Tibial nerve (tissue), 4 donors: ENCODE measurements at regions not wholly inside any gene's neighbourhood (a gene's known extent, or its start where the extent isn't known, plus 50 kb on each side); places are given as distances from the start of the nearest gene placed in this dataset.

ENCODE experiments used
- DNase-seq, 2 donors: peaks; one replicate each; pipeline ENCODE4 v3.0.0-alpha.2; 2019; ENCODE audit warnings: low spot score in 2 of 2
- H3K27ac ChIP-seq, 4 donors: fragments of 200-600 bp; sonication (generic) in 3 of 4; one replicate each; pipeline ENCODE4 v1.5.1; 2017 to 2019; ENCODE audit warnings: mild to moderate bottlenecking in 1 of 4
- H3K27me3 ChIP-seq, 2 donors: fragments of 200-600 bp; sonication (generic) in 1 of 2; one replicate each; pipeline versions ENCODE4 v1.5.1 to v1.6.0; 2017 to 2019
- H3K36me3 ChIP-seq, 3 donors: fragments of 200-600 bp; sonication (generic); one replicate each; pipeline ENCODE4 v1.5.1; 2018 to 2019
- H3K4me1 ChIP-seq, 4 donors: fragments of 200-600 bp; sonication (generic) in 3 of 4; one replicate each; pipeline ENCODE4 v1.5.1; 2017 to 2019
- H3K4me3 ChIP-seq, 4 donors: fragments of 200-600 bp; sonication (generic) in 3 of 4; one replicate each; pipeline ENCODE4 v1.5.1; 2017 to 2019; ENCODE audit warnings: mild to moderate bottlenecking in 1 of 4, moderate library complexity in 1 of 4
- H3K9me3 ChIP-seq, 4 donors: fragments of 200-600 bp; sonication (generic) in 3 of 4; one replicate each; pipeline ENCODE4 v1.5.1; 2017 to 2019
- EP300 ChIP-seq, 2 donors: sonication (generic); formaldehyde crosslinking; IDR thresholded peaks; one replicate each; pipeline ENCODE4 v1.6.1; 2017; ENCODE audit warnings: antibody characterized with exemption in 2 of 2, mild to moderate bottlenecking in 1 of 2
- POLR2A ChIP-seq, 2 donors: fragments of 450-650 bp; IDR thresholded peaks; one replicate each; pipeline ENCODE4 v1.6.1; 2017; ENCODE audit warnings: antibody characterized with exemption in 2 of 2, mild to moderate bottlenecking in 2 of 2, moderate library complexity in 2 of 2
- WGBS, 2 donors: methylation state at CpG; one replicate each; pipeline ENCODE4 v1.1.5; 2018; 5-methylcytosine and 5-hydroxymethylcytosine counted together
- TF ChIP-seq, protein P1 (sequence below), 5 experiments: fragments of 200-600 bp in 3 of 5; fragments of 450-650 bp in 2 of 5; sonication (generic) in 3 of 5; IDR thresholded peaks; one replicate each; pipeline ENCODE4 v1.5.1; 2016 to 2019; ENCODE audit warnings: antibody characterized with exemption in 5 of 5, mild to moderate bottlenecking in 3 of 5, moderate library complexity in 2 of 5

DNA sequence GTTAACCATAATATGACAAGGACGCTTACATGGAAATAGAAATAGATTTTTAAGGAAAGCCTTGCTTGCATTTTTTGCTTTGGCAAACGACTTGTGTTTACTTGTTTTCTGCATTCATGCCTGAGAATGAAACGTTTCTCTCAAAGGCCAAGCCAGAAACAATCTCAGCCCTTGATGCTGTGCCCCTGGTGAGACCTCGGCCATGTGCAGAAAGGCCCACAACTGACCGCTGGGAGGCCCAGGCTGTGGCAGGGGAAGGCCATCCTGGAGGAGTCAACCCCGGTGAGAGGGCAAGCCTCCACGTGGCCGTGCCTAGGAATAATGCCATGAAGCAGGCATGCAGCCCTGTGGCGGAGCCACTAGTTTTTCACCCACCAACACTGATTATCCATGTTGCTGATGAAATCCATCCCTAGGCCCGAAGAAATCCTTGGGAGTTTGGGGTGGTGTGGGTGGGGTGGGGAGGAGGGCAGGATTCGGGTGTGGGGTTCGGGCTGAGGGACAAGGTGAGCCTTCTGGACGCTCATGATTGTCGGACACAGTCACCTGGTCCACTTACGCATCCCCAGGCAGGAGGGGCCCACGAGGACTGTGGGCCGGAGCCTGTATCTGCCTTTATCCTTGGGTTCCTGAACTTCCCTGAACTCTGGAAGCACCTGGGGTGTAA, 107.6 kb upstream of the APCDD1 start:
- H3K9me3 ChIP-seq, result no peaks in the 10 kb centered on the region
- peaks cover 0 to 75% (median 6%) of the 10 kb centered on the region in 4 donors for H3K4me1 ChIP-seq
- DNase-seq, result no peak
- no peaks in the 10 kb centered on the region for H3K27me3 ChIP-seq
- peak overlapping the region; percentile 65 to 86 (median 76) for H3K27ac ChIP-seq
- no peak overlapping the region for H3K4me3 ChIP-seq
- 63 to 76% methylated on average over 15 to 17 of the region's 17 CpGs for WGBS, 2 donors
- TF ChIP-seq, protein P1, sequence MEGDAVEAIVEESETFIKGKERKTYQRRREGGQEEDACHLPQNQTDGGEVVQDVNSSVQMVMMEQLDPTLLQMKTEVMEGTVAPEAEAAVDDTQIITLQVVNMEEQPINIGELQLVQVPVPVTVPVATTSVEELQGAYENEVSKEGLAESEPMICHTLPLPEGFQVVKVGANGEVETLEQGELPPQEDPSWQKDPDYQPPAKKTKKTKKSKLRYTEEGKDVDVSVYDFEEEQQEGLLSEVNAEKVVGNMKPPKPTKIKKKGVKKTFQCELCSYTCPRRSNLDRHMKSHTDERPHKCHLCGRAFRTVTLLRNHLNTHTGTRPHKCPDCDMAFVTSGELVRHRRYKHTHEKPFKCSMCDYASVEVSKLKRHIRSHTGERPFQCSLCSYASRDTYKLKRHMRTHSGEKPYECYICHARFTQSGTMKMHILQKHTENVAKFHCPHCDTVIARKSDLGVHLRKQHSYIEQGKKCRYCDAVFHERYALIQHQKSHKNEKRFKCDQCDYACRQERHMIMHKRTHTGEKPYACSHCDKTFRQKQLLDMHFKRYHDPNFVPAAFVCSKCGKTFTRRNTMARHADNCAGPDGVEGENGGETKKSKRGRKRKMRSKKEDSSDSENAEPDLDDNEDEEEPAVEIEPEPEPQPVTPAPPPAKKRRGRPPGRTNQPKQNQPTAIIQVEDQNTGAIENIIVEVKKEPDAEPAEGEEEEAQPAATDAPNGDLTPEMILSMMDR (IDR thresholded peaks at IDR 0.05), result peak in 4 of 5 experiments; percentile 13 to 49 (median 32)
- TF ChIP-seq POLR2A (IDR thresholded peaks at IDR 0.05), result no peak
- TF ChIP-seq EP300 (IDR thresholded peaks at IDR 0.05), result peak; percentile 43 to 90
- H3K36me3 ChIP-seq, result no peaks in the 10 kb centered on the region

DNA sequence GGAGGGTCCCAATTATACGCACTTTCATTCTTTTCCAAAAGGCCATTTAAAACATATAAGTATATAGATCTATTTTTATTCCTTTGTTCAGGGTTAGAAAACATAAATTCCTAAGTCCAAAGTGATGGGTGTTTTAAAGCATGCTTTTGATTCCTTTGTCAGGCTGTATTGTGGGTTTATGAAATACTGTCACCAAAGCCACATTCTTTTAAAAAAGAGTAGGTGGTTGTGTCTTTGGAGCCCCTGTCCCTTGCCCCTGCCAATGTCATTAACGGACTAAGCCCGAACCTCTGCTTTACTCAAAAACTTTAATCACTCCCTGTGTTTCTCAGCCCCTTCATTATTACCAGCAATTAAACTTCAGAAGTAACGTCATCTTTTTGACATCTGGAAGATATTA, 104.9 kb upstream of the APCDD1 start:
- H3K4me1 ChIP-seq, result peaks cover 0 to 87% (median 27%) of the 10 kb centered on the region in 4 donors
- 47 to 54% methylated on average over 4 of the region's 4 CpGs for WGBS, 2 donors
- H3K9me3 ChIP-seq, result no peaks in the 10 kb centered on the region
- TF ChIP-seq EP300 (IDR thresholded peaks at IDR 0.05), result no peak
- TF ChIP-seq, protein P1 (IDR thresholded peaks at IDR 0.05), result no peak
- TF ChIP-seq POLR2A (IDR thresholded peaks at IDR 0.05), result no peak
- no peaks in the 10 kb centered on the region for H3K27me3 ChIP-seq
- DNase-seq, result no peak
- peak overlapping the region in 3 of 4 donors; percentile 55 to 86 (median 78) for H3K27ac ChIP-seq
- H3K4me3 ChIP-seq, result no peak overlapping the region
- H3K36me3 ChIP-seq, result no peaks in the 10 kb centered on the region

DNA sequence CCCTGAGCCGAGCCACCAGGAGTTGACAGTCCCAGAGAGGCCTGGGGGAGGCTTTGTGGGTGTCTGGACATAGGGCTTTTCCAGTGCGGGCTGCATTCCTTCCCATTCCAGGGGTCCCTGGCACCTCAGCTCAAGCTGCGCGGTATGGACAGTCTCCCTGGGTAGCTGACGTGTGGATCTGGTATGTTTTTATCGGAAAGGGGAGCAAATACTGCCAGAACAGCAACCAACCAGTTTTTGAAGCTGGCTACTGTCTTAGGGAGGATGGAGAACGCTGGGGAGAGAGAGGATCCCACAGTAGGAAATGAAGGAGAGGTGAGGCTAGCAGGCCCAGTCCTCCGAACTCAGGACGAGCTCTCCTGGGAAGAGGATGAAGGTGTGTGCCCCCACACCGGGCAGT, 103.8 kb upstream of the APCDD1 start:
- Histone ChIP-seq H3K4me1 (peaks cover 0 to 87% (median 31%) of the 10 kb centered on the region in 4 donors), H3K4me3 (no peak overlapping the region), H3K9me3 (no peaks in the 10 kb centered on the region), H3K36me3 (no peaks in the 10 kb centered on the region), H3K27me3 (no peaks in the 10 kb centered on the region), H3K27ac (peak overlapping the region; percentile 61 to 86 (median 70))
- DNase-seq, result no peak
- TF ChIP-seq POLR2A (IDR thresholded peaks at IDR 0.05) (no peak), EP300 (IDR thresholded peaks at IDR 0.05) (no peak)
- WGBS, 2 donors, result 88 to 94% methylated on average over 10 of the region's 10 CpGs

DNA sequence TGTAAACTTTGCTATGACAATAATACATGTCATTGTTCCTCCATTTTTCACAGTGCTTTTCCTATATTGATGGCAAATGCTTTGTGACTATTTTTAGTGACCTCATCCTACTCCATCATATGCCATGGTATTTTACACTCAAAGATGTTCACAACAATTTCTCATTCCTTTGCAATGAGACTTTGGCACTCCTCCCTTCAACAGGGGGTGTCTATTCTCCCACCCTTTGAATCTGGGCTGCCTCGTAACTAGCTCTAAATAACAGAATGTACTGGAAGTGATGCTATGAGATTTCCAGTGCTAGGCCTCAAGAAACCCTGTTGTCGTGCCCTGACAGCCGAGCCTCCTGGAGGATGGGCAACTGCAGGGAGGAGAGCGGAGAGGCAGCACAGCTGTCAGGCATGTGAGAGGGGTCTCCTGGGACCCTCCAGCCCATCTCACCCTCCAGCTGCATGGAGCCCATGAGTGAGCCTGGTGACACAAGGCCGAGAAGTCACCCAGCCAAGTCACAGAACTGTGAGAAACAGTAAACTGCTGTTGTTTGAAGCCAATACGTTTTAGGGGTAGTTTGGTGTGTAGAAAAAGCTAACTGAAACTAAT, 103.1 kb upstream of the APCDD1 start:
- Histone ChIP-seq H3K36me3 (no peaks in the 10 kb centered on the region), H3K27me3 (no peaks in the 10 kb centered on the region), H3K4me1 (peaks cover 0 to 82% (median 31%) of the 10 kb centered on the region in 4 donors), H3K27ac (peak overlapping the region; percentile 62 to 86 (median 73)), H3K9me3 (no peaks in the 10 kb centered on the region), H3K4me3 (no peak overlapping the region)
- WGBS, 2 donors, result 64 to 66% methylated on average over 6 of the region's 6 CpGs
- no peak for DNase-seq
- TF ChIP-seq POLR2A (IDR thresholded peaks at IDR 0.05), result peak in 1 of 2 donors; percentile 14
- TF ChIP-seq, protein P1 (IDR thresholded peaks at IDR 0.05), result no peak
- peak; percentile 29 to 87 for TF ChIP-seq EP300 (IDR thresholded peaks at IDR 0.05)

DNA sequence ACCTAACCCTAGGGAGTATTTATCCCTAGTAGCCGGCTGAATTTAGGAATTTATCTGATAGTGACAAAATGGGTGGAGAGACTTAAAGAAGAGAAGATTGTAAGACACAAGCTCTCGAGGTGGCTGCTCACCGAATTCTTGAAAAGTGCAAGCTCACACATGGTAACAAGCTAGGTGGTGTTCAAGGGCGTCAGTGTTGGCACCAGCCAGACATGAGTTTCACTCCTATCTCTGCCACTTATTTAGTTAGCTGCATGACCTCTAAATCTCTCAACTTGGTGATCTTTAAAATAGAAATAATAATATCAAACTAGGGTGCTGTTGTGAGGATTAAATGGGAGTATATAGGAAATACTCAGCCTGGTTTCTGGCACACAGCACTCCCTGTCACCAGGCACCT, 102.6 kb upstream of the APCDD1 start:
- H3K27me3 ChIP-seq, result no peaks in the 10 kb centered on the region
- TF ChIP-seq, protein P1 (IDR thresholded peaks at IDR 0.05), result no peak
- TF ChIP-seq POLR2A (IDR thresholded peaks at IDR 0.05) (no peak), EP300 (IDR thresholded peaks at IDR 0.05) (no peak)

More for the DNA sequence above, 102.6 kb upstream of the APCDD1 start:
- Histone ChIP-seq H3K4me3 (no peak overlapping the region), H3K27ac (peak overlapping the region; percentile 62 to 86 (median 73)), H3K9me3 (no peaks in the 10 kb centered on the region), H3K4me1 (peaks cover 0 to 76% (median 31%) of the 10 kb centered on the region in 4 donors), H3K36me3 (no peaks in the 10 kb centered on the region)
- WGBS, 2 donors, result 84 to 87% methylated on average over 4 of the region's 4 CpGs
- no peak for DNase-seq
